Activated CD8-positive, alpha-beta T cell treated with anti-CD3 and anti-CD28 coated beads for 36 hours (primary cell): ENCODE measurements at regions not wholly inside any gene's neighbourhood (a gene's known extent, or its start where the extent isn't known, plus 50 kb on each side); places are given as distances from the start of the nearest gene placed in this dataset.

Experiments used
- ATAC-seq: fragments of 200-7000 bp; cut with Tn5 transposase; one replicate; pipeline ENCODE4 v1.10.0; 2021; ENCODE audit warnings: mild to moderate bottlenecking, moderate library complexity
- CTCF ChIA-PET: fragments of 350-600 bp; sonication (Branson Sonifier 250); formaldehyde crosslinking; loops from one replicate; lab custom pipeline; 2021; ENCODE audit warnings: antibody characterized with exemption; lab: Charles Lee
- POLR2A ChIA-PET: fragments of 350-600 bp; sonication (Branson Sonifier 250); formaldehyde crosslinking; loops from one replicate; lab custom pipeline; 2021; ENCODE audit warnings: antibody characterized with exemption; lab: Charles Lee
- DNase-seq: peaks from one replicate; pipeline ENCODE4 v3.0.0-alpha.2; 2020
- H3K27ac Mint-ChIP-seq: one replicate; pipeline ENCODE4 v1.8.0; 2021; ENCODE audit warnings: mild to moderate bottlenecking, mixed read lengths
- H3K27me3 Mint-ChIP-seq: one replicate; pipeline ENCODE4 v1.8.0; 2021; ENCODE audit warnings: mixed read lengths
- H3K36me3 Mint-ChIP-seq: one replicate; pipeline ENCODE4 v1.8.0; 2021; ENCODE audit warnings: low read depth, mixed read lengths
- H3K4me1 Mint-ChIP-seq: one replicate; pipeline ENCODE4 v1.8.0; 2021; ENCODE audit warnings: low read depth, mixed read lengths
- H3K4me3 Mint-ChIP-seq: one replicate; pipeline ENCODE4 v1.8.0; 2021; ENCODE audit warnings: mild to moderate bottlenecking, moderate library complexity, mixed read lengths
- H3K9me3 Mint-ChIP-seq: one replicate; pipeline ENCODE4 v1.8.0; 2021; ENCODE audit warnings: mixed read lengths
- intact Hi-C: fragments of 100-400 bp; cut with micrococcal nuclease; formaldehyde crosslinking; loops from one replicate; pipeline ENCODE4 v1.10.0; 2022
- TF ChIP-seq, protein P1 (sequence below): fragments of 200-600 bp; IDR thresholded peaks from one replicate; pipeline ENCODE4 v1.8.0; 2022; ENCODE audit warnings: antibody characterized with exemption, mild to moderate bottlenecking

DNA sequence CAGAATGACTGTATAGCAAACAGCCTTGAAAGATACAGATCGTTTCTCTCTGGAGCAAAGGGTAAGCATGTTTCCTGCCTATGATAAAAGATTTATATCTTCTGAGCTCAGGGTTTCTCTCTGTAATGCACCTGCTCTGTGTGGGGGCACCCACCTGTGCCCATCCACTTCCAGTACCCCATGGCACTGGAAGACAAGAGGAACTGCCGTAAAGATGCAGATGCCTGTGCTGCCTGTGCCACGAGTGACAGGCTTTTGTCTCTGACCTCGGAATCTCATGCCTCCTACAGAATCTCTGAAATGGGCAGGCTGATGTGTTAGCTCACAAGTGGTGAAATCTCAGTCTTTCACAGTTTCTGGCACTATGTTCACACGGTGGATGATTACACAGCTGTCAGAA is 50.3 kb upstream of the ATP11A start:
- ChIA-PET POLR2A (interaction anchor here (1.4 kb wide), 1 partner anchor 234 kb away, joined by 3 read pairs; no protein-coding TSS in a partner anchor), CTCF (interaction anchor here (0.8 to 4.3 kb wide), 8 partner anchors 8 to 316 kb away, joined by 3 to 40 read pairs (median 6); no protein-coding TSS in a partner anchor)
- no peak overlapping the region for H3K4me3 Mint-ChIP-seq
- peaks cover 5% of the 10 kb centered on the region for H3K4me1 Mint-ChIP-seq
- H3K36me3 Mint-ChIP-seq, result no peaks in the 10 kb centered on the region
- DNase-seq (no peak), ATAC-seq (no peak)
- intact Hi-C loops, result no loop called here
- H3K9me3 Mint-ChIP-seq, result no peaks in the 10 kb centered on the region
- H3K27me3 Mint-ChIP-seq, result peaks cover 28% of the 10 kb centered on the region
- TF ChIP-seq, protein P1, sequence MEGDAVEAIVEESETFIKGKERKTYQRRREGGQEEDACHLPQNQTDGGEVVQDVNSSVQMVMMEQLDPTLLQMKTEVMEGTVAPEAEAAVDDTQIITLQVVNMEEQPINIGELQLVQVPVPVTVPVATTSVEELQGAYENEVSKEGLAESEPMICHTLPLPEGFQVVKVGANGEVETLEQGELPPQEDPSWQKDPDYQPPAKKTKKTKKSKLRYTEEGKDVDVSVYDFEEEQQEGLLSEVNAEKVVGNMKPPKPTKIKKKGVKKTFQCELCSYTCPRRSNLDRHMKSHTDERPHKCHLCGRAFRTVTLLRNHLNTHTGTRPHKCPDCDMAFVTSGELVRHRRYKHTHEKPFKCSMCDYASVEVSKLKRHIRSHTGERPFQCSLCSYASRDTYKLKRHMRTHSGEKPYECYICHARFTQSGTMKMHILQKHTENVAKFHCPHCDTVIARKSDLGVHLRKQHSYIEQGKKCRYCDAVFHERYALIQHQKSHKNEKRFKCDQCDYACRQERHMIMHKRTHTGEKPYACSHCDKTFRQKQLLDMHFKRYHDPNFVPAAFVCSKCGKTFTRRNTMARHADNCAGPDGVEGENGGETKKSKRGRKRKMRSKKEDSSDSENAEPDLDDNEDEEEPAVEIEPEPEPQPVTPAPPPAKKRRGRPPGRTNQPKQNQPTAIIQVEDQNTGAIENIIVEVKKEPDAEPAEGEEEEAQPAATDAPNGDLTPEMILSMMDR, result no peak
- H3K27ac Mint-ChIP-seq, result no peak overlapping the region

DNA sequence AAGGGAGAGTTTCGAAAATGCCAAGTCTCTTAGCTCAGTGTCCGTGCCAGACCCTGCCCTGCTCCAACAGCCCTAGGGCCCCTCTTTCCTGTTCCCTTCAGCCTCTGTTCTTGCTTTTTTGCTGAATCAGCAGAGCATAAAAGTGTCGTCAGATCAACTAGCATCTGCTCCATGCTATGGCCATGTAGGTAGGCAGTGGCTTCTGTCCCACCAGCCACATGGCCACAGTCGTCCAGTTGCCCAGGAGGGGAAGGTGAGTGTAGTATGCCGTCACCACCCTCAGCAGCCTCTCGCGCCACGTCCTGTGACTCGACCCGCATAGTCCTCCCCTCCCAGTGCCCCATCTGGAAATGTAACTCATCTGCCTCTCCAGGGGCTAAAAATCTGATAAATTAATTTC is 50.9 kb upstream of the ATP11A start:
- TF ChIP-seq, protein P1, result no peak
- H3K4me3 Mint-ChIP-seq, result no peak overlapping the region
- H3K4me1 Mint-ChIP-seq, result peaks cover 5% of the 10 kb centered on the region
- CTCF ChIA-PET, result interaction anchor here (1.8 to 4.3 kb wide), 3 partner anchors 11 to 235 kb away, joined by 7 to 40 read pairs (median 9); no protein-coding TSS in a partner anchor
- H3K27me3 Mint-ChIP-seq, result peaks cover 28% of the 10 kb centered on the region
- no peaks in the 10 kb centered on the region for H3K36me3 Mint-ChIP-seq
- no peaks in the 10 kb centered on the region for H3K9me3 Mint-ChIP-seq
- H3K27ac Mint-ChIP-seq, result no peak overlapping the region
- intact Hi-C loops, result no loop called here
- ATAC-seq (no peak), DNase-seq (no peak)
- POLR2A ChIA-PET, result interaction anchor here (1.4 kb wide), 1 partner anchor 235 kb away, joined by 3 read pairs; no protein-coding TSS in a partner anchor

DNA sequence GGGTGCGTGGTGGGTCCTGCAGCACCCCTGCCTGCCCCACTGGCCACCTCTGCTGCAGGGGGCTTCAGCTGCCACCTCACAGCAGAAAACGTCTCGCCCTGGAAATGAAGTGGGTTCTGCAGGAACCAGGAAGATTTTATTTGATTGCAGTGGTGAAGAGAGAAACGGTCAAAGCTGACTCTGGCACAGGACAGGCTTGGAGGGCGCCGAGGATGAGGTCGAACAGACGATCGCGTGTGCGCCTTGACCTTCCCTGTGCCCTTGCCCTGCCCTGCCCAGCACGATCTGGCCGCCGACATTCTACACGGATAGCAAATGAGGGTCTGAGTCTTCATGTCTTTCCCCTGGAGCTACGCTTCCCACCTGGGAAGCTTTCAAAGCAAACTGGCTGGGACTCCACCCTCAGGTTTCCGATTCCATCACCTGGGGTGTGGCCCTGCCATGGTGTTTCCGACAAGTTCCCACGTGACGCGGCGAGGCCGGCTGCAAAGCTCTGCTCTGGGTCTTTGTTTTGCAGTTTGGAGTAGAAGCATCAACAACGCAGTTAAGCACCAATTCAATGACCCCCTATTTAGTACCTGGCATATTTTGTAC is 50.3 kb upstream of the TUBGCP3 start:
- intact Hi-C loops, result no loop called here
- ChIA-PET POLR2A (no interaction called here), CTCF (interaction anchor here (2.5 to 4.3 kb wide), 2 partner anchors 32 to 236 kb away, joined by 9 to 40 read pairs; no protein-coding TSS in a partner anchor)
- no peaks in the 10 kb centered on the region for H3K9me3 Mint-ChIP-seq
- no peak for DNase-seq
- peaks cover 5% of the 10 kb centered on the region for H3K4me1 Mint-ChIP-seq
- TF ChIP-seq, protein P1, result no peak
- H3K36me3 Mint-ChIP-seq, result no peaks in the 10 kb centered on the region
- no peak for ATAC-seq
- H3K27ac Mint-ChIP-seq, result no peak overlapping the region
- H3K27me3 Mint-ChIP-seq, result peaks cover 28% of the 10 kb centered on the region
- no peak overlapping the region for H3K4me3 Mint-ChIP-seq
